ENCODE measurements at regions not wholly inside any gene's neighbourhood (a gene's known extent, or its start where the extent isn't known, plus 50 kb on each side); places are given as distances from the start of the nearest gene placed in this dataset.

GRCh38 chr3:154753101-154753500, 323.1 kb upstream of the GPR149 start:
- 88 to 100% (median 98%) methylated on average over 1 of the region's 1 CpG for WGBS, 5 donors
- no peaks in the 10 kb centered on the region for H3K36me3 ChIP-seq
- H3K4me3 ChIP-seq: no peak overlapping the region
- TF ChIP-seq, protein P1, sequence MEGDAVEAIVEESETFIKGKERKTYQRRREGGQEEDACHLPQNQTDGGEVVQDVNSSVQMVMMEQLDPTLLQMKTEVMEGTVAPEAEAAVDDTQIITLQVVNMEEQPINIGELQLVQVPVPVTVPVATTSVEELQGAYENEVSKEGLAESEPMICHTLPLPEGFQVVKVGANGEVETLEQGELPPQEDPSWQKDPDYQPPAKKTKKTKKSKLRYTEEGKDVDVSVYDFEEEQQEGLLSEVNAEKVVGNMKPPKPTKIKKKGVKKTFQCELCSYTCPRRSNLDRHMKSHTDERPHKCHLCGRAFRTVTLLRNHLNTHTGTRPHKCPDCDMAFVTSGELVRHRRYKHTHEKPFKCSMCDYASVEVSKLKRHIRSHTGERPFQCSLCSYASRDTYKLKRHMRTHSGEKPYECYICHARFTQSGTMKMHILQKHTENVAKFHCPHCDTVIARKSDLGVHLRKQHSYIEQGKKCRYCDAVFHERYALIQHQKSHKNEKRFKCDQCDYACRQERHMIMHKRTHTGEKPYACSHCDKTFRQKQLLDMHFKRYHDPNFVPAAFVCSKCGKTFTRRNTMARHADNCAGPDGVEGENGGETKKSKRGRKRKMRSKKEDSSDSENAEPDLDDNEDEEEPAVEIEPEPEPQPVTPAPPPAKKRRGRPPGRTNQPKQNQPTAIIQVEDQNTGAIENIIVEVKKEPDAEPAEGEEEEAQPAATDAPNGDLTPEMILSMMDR (IDR thresholded peaks at IDR 0.05 in 8 of 11, conservative IDR thresholded peaks at IDR 0.05 in 3 of 11): no peak
- no peak for TF ChIP-seq POLR2A (IDR thresholded peaks at IDR 0.05)
- no peak for TF ChIP-seq POLR2AphosphoS5 (IDR thresholded peaks at IDR 0.05)
- intact Hi-C loops (cut with DNase I; ENCODE audit: low total_unique reads): loop anchor here (10.0 kb wide), 1 partner anchor 572 kb away; no protein-coding TSS in a partner anchor
- no peaks in the 10 kb centered on the region for H3K27me3 ChIP-seq (replicated peaks in 1 of 7)
- no peaks in the 10 kb centered on the region for H3K4me1 ChIP-seq
- DNase-seq: no peak
- H3K9me3 ChIP-seq: peaks cover 0 to 6% (median 0%) of the 10 kb centered on the region in 8 donors
- no peak overlapping the region for H3K27ac ChIP-seq

- H3K27ac ChIP-seq: no peak overlapping the region
- intact Hi-C loops (cut with DNase I; ENCODE audit: low total_unique reads): no loop called here
- no peak overlapping the region for H3K4me3 ChIP-seq
- 83 to 96% (median 92%) methylated on average over 2 to 3 of the region's 3 CpGs for WGBS, 5 donors
- TF ChIP-seq POLR2AphosphoS5 (IDR thresholded peaks at IDR 0.05) (no peak), POLR2A (IDR thresholded peaks at IDR 0.05) (no peak)
- TF ChIP-seq, protein P1 (IDR thresholded peaks at IDR 0.05 in 8 of 11, conservative IDR thresholded peaks at IDR 0.05 in 3 of 11): no peak
- H3K9me3 ChIP-seq: no peaks in the 10 kb centered on the region
- no peak for DNase-seq
- no peaks in the 10 kb centered on the region for H3K36me3 ChIP-seq
- H3K4me1 ChIP-seq: no peaks in the 10 kb centered on the region
- H3K27me3 ChIP-seq (replicated peaks in 1 of 7): no peaks in the 10 kb centered on the region
Measured at GRCh38 chr3:154749514-154749913, 319.5 kb upstream of the GPR149 start.

DNA sequence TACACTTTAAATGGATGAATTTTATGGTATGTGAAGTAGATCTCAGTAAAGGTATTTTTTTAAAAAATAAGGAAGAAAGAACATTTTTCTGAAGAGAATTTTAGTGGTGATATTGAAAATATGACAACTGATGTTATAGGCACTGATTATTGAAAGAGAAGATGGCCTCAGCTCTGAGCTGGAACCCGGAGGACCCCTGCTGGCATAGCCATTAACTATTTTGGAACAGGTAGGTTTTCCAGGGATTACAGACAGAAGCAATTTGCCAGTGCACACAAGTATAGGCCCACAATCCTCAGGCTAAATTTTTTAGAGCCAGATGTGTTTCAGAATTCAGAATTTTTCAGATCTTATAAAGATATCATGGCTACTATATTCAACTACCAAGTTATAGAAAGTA, 315.9 kb upstream of the GPR149 start:
- H3K9me3 ChIP-seq: peaks cover 0 to 16% (median 12%) of the 10 kb centered on the region in 8 donors
- no peak for DNase-seq
- no peaks in the 10 kb centered on the region for H3K4me1 ChIP-seq
- TF ChIP-seq, protein P1 (IDR thresholded peaks at IDR 0.05 in 8 of 11, conservative IDR thresholded peaks at IDR 0.05 in 3 of 11): no peak
- TF ChIP-seq POLR2AphosphoS5 (IDR thresholded peaks at IDR 0.05): no peak
- no peak for TF ChIP-seq POLR2A (IDR thresholded peaks at IDR 0.05)
- 48 to 64% (median 56%) methylated on average over 1 of the region's 1 CpG for WGBS, 5 donors
- no peaks in the 10 kb centered on the region for H3K36me3 ChIP-seq
- intact Hi-C loops (cut with DNase I; ENCODE audit: low total_unique reads): no loop called here
- no peak overlapping the region for H3K27ac ChIP-seq
- no peaks in the 10 kb centered on the region for H3K27me3 ChIP-seq (replicated peaks in 1 of 7)
- H3K4me3 ChIP-seq: no peak overlapping the region

DNA sequence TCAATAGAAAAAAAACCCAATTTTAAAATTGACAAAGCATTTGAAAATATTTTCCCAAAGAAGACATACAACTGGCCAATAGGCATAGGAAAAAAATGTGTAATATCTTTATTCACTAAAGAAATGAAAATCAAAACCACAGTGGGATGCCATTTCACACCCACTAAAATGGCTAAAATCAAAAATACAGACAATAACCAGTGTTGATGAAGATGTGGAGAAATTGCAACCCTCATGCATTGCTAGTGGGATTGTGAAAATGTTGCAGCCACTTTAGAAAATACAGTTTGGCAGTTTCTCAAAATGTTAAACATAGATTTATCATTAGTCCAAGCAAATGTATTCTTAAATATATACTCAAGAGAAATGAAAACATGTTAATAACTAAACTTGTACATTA, 315.1 kb upstream of the GPR149 start:
- no peak for TF ChIP-seq POLR2A (IDR thresholded peaks at IDR 0.05)
- no peak for TF ChIP-seq POLR2AphosphoS5 (IDR thresholded peaks at IDR 0.05)
- TF ChIP-seq, protein P1 (IDR thresholded peaks at IDR 0.05 in 8 of 11, conservative IDR thresholded peaks at IDR 0.05 in 3 of 11): no peak
- intact Hi-C loops (cut with DNase I; ENCODE audit: low total_unique reads): no loop called here
- H3K27ac ChIP-seq: no peak overlapping the region

More for the DNA sequence above, 315.1 kb upstream of the GPR149 start:
- peaks cover 0 to 19% (median 12%) of the 10 kb centered on the region in 8 donors for H3K9me3 ChIP-seq
- H3K36me3 ChIP-seq: no peaks in the 10 kb centered on the region
- no peak for DNase-seq
- H3K4me1 ChIP-seq: no peaks in the 10 kb centered on the region
- no peaks in the 10 kb centered on the region for H3K27me3 ChIP-seq (replicated peaks in 1 of 7)
- no peak overlapping the region for H3K4me3 ChIP-seq

All from spleen (tissue), 11 donors.